ENCODE measurements at regions not wholly inside any gene's neighbourhood (a gene's known extent, or its start where the extent isn't known, plus 50 kb on each side); places are given as distances from the start of the nearest gene placed in this dataset.
A peak's percentile ranks its signal among the peaks of the same experiment; 100 is the strongest.

GRCh38 chr6:47180633-47181032, 129.1 kb downstream of the TNFRSF21 start:
- DNase-seq (ENCODE audit: low read depth, low spot score): no peak
- in situ Hi-C loops (cut with HindIII; ENCODE audit: low pct_unique_long_range_greater_than_20kb, low sequenced_read_pairs) (no loop called here), intact Hi-C loops (cut with micrococcal nuclease; ENCODE audit: unreplicated experiment) (no loop called here)
- no peaks in the 10 kb centered on the region for H3K4me1 ChIP-seq (ENCODE audit: control insufficient read depth, insufficient read depth, low read length)
- no peaks in the 10 kb centered on the region for H3K36me3 ChIP-seq (ENCODE audit: control insufficient read depth, insufficient read depth, low read length)
- no peak for TF ChIP-seq REST (IDR thresholded peaks at IDR 0.05; ENCODE audit: insufficient read depth in 1 of 2, low read depth in 2 of 2, low read length in 1 of 2)
- no peak for TF ChIP-seq SIN3A (IDR thresholded peaks at IDR 0.05; ENCODE audit: borderline replicate concordance, insufficient read depth, low read depth, low read length)
- no peak for TF ChIP-seq POLR2AphosphoS5 (IDR thresholded peaks at IDR 0.05; ENCODE audit: low read depth, low read length)
- no peak for TF ChIP-seq TCF7L2 (IDR thresholded peaks at IDR 0.05; ENCODE audit: low read depth, low read length)
- TF ChIP-seq, protein P1, sequence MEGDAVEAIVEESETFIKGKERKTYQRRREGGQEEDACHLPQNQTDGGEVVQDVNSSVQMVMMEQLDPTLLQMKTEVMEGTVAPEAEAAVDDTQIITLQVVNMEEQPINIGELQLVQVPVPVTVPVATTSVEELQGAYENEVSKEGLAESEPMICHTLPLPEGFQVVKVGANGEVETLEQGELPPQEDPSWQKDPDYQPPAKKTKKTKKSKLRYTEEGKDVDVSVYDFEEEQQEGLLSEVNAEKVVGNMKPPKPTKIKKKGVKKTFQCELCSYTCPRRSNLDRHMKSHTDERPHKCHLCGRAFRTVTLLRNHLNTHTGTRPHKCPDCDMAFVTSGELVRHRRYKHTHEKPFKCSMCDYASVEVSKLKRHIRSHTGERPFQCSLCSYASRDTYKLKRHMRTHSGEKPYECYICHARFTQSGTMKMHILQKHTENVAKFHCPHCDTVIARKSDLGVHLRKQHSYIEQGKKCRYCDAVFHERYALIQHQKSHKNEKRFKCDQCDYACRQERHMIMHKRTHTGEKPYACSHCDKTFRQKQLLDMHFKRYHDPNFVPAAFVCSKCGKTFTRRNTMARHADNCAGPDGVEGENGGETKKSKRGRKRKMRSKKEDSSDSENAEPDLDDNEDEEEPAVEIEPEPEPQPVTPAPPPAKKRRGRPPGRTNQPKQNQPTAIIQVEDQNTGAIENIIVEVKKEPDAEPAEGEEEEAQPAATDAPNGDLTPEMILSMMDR (IDR thresholded peaks at IDR 0.05): no peak
- ATAC-seq: peak; percentile 82
- H3K27me3 ChIP-seq (ENCODE audit: control insufficient read depth, insufficient read depth, low read length): no peaks in the 10 kb centered on the region
- no peaks in the 10 kb centered on the region for H3K9me3 ChIP-seq (ENCODE audit: control insufficient read depth, insufficient read depth, low read depth, low read length)
- H3K4me3 ChIP-seq (ENCODE audit: low read depth in 2 of 2, low read length in 2 of 2): no peak overlapping the region
- no TSS peak for BruUV-seq (replicated peaks)
- ChIA-PET POLR2A (no interaction called here), CTCF (no interaction called here)
- no peak overlapping the region for H3K27ac ChIP-seq (ENCODE audit: low read length)

GRCh38 chr6:47179286-47179685, 130.4 kb downstream of the TNFRSF21 start:
- ChIA-PET POLR2A (no interaction called here), CTCF (no interaction called here)
- Histone ChIP-seq H3K27me3 (ENCODE audit: control insufficient read depth, insufficient read depth, low read length) (no peaks in the 10 kb centered on the region), H3K9me3 (ENCODE audit: control insufficient read depth, insufficient read depth, low read depth, low read length) (no peaks in the 10 kb centered on the region), H3K4me3 (ENCODE audit: low read depth in 2 of 2, low read length in 2 of 2) (no peak overlapping the region), H3K27ac (ENCODE audit: low read length) (no peak overlapping the region), H3K4me1 (ENCODE audit: control insufficient read depth, insufficient read depth, low read length) (no peaks in the 10 kb centered on the region), H3K36me3 (ENCODE audit: control insufficient read depth, insufficient read depth, low read length) (no peaks in the 10 kb centered on the region)
- intact Hi-C loops (cut with micrococcal nuclease; ENCODE audit: unreplicated experiment) (no loop called here), in situ Hi-C loops (cut with HindIII; ENCODE audit: low pct_unique_long_range_greater_than_20kb, low sequenced_read_pairs) (no loop called here)
- no TSS peak for BruUV-seq (replicated peaks)
- ATAC-seq: no peak
- no peak for DNase-seq (ENCODE audit: low read depth, low spot score)
- TF ChIP-seq REST (IDR thresholded peaks at IDR 0.05; ENCODE audit: insufficient read depth in 1 of 2, low read depth in 2 of 2, low read length in 1 of 2) (no peak), SIN3A (IDR thresholded peaks at IDR 0.05; ENCODE audit: borderline replicate concordance, insufficient read depth, low read depth, low read length) (no peak), TCF7L2 (IDR thresholded peaks at IDR 0.05; ENCODE audit: low read depth, low read length) (no peak), POLR2AphosphoS5 (IDR thresholded peaks at IDR 0.05; ENCODE audit: low read depth, low read length) (no peak)
- TF ChIP-seq, protein P1 (IDR thresholded peaks at IDR 0.05): no peak
